ENCODE measurements at regions not wholly inside any gene's neighbourhood (a gene's known extent, or its start where the extent isn't known, plus 50 kb on each side); places are given as distances from the start of the nearest gene placed in this dataset.

DNA sequence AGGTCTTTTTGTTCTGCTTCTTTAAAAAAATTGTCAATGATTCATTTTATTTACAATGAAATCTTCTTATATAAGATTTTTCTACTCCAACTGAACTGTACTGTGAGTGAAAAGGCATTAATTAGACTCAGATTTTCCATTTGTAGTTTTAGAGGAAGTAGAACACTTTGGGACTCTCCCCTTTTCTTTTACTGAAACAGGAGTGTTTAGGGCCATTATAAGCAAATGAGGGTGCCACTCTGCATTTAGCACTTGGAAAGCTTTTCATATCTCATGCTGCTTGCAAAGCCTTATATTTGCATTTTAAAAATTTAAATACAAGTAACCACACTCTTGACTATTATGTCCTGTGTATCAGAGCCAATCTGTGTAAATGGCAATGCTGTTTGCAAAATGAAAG, 584.3 kb downstream of the KLHL13 start:
- DNase-seq (ENCODE audit: low read depth), result no peak
- TF ChIP-seq, protein P1, sequence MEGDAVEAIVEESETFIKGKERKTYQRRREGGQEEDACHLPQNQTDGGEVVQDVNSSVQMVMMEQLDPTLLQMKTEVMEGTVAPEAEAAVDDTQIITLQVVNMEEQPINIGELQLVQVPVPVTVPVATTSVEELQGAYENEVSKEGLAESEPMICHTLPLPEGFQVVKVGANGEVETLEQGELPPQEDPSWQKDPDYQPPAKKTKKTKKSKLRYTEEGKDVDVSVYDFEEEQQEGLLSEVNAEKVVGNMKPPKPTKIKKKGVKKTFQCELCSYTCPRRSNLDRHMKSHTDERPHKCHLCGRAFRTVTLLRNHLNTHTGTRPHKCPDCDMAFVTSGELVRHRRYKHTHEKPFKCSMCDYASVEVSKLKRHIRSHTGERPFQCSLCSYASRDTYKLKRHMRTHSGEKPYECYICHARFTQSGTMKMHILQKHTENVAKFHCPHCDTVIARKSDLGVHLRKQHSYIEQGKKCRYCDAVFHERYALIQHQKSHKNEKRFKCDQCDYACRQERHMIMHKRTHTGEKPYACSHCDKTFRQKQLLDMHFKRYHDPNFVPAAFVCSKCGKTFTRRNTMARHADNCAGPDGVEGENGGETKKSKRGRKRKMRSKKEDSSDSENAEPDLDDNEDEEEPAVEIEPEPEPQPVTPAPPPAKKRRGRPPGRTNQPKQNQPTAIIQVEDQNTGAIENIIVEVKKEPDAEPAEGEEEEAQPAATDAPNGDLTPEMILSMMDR (conservative IDR thresholded peaks at IDR 0.05; ENCODE audit: control insufficient read depth, insufficient read depth, low read depth, low read length), result no peak
- no peak overlapping the region for H3K4me3 ChIP-seq (ENCODE audit: control insufficient read depth, low read depth, low read length)

DNA sequence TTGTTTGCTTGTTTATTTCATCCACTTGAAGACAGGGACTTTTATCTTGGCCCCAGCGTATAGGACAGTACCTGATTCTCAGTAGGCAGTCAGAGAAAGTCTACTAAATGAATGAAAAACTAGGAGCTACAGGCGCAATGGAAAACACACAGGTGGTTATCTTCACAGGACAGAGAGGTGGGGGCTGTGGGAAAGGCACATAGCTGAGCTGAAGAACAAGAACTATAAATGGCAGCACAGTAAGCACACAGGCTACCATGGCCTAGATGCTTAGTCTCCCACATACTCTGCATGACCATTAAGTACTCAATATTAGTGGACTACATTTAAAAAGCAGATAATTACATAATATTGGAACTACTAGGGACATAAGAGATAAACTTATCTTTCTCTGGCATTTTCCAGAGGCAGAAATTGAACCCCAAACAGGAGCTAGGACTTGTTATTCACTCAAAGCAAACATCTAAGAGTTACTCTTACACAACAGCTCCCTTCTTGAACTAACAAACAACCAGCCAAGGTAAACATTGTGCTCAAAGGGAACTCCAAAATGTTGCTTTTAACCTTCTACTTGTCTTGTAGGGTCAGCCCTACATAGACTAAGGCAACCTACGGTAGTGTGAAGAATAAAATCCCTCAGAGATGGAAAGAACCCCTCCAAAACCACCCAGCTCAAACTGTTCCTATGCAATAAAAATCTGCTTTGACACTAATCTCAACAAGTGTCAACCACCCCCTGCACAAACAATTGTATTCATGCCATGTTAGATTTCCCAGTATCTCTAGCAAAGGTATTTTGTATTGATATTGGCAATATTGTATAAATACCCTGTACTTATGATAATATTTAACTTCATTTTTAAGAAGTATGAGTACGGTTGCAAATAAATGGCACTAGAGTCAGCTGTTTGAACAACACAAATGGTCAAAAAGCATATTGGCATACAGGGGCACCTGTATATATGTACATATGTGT, 593.6 kb downstream of the KLHL13 start:
- no peak overlapping the region for H3K4me3 ChIP-seq (ENCODE audit: control insufficient read depth, low read depth, low read length)
- TF ChIP-seq, protein P1 (conservative IDR thresholded peaks at IDR 0.05; ENCODE audit: control insufficient read depth, insufficient read depth, low read depth, low read length), result no peak
- no peak for DNase-seq (ENCODE audit: low read depth)

DNA sequence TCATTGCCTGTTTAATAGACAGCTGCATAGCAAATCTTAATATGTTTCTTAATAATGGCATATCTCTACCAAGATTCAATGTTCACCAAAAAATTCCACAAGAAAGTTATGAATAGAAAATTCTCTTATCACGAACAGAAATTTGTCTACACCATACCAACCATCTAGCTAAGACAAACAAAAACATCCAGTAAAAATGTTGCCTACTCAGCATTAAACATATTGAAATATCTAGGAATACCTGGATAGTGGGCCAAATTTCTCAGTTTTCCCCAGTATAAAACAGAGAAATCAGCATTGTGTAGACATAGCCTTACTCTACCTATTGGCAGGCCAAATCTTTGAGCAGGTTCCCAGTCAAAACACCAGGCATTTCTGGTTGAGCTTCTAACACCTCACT, 598.6 kb downstream of the KLHL13 start:
- H3K4me3 ChIP-seq (ENCODE audit: control insufficient read depth, low read depth, low read length), result no peak overlapping the region
- no peak for DNase-seq (ENCODE audit: low read depth)
- TF ChIP-seq, protein P1 (conservative IDR thresholded peaks at IDR 0.05; ENCODE audit: control insufficient read depth, insufficient read depth, low read depth, low read length), result no peak

DNA sequence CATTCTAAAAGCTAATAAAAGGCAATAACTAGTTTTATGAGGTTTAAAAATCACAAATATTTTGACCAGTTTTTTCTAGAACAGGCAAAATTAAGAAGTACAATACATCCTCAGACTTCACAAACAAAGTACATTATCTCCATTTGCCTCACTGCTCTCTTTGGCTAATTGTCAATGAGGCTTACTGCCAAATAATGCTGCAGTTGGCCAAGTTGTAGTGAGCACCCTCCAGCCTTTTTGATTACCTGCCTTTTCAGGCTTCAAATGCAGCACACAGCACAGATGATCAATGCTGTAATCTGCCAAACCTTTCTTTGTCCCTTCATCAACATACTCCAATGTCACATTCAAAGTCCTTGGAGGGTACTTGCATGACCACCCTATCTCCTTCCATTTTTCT, 605.2 kb downstream of the KLHL13 start:
- no peak overlapping the region for H3K4me3 ChIP-seq (ENCODE audit: control insufficient read depth, low read depth, low read length)
- DNase-seq (ENCODE audit: low read depth), result no peak
- TF ChIP-seq, protein P1 (conservative IDR thresholded peaks at IDR 0.05; ENCODE audit: control insufficient read depth, insufficient read depth, low read depth, low read length), result no peak

DNA sequence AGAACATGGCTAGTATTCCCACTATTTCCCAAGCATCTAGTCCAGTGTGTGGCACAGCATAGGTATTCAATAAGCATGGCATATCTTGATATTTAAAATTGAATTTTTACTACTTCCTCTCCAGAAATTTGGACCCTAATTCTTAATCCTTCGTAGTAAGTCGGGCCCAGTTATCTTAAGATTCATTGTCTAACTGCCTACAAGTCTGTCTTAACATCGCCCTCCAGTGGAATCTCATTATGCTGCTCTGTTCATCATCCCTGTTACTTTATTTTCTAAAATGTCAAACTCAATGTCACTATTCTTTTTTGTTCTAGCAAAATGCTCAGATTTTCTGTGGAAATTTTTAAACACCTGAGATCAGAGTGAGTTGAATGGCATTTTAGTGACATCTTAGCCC, 606.2 kb downstream of the KLHL13 start:
- TF ChIP-seq, protein P1 (conservative IDR thresholded peaks at IDR 0.05; ENCODE audit: control insufficient read depth, insufficient read depth, low read depth, low read length), result no peak
- DNase-seq (ENCODE audit: low read depth), result no peak
- no peak overlapping the region for H3K4me3 ChIP-seq (ENCODE audit: control insufficient read depth, low read depth, low read length)

DNA sequence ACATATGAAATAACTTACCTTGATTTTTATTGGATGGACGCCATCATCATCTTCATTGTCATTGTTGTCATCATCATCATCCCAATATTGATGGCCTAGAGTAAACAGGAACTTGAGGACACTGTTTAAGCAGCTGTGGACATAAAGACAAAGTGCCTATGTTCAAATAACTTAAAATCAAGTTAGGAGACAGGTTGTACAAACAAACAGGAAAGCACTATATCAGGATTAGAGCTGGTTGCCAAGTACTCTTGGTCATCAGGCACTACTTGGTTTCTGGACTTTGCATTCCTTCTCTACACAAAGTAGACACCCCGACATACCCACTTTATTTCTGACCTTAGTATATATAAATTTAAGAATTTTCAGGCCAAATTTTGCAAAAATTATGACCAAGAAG, 608.6 kb downstream of the KLHL13 start:
- H3K4me3 ChIP-seq (ENCODE audit: control insufficient read depth, low read depth, low read length), result no peak overlapping the region
- TF ChIP-seq, protein P1 (conservative IDR thresholded peaks at IDR 0.05; ENCODE audit: control insufficient read depth, insufficient read depth, low read depth, low read length), result no peak
- no peak for DNase-seq (ENCODE audit: low read depth)

Measured in fibroblast of mammary gland (primary cell).